KOPT-K1 (cell line): ENCODE measurements at regions not wholly inside any gene's neighbourhood (a gene's known extent, or its start where the extent isn't known, plus 50 kb on each side); places are given as distances from the start of the nearest gene placed in this dataset.

Experiments used
- H3K27ac ChIP-seq: fragments of 200-600 bp; sonication (generic); 2 replicates; pipeline ENCODE4 v1.5.1; 2016; ENCODE audit warnings: antibody characterized with exemption, mild to moderate bottlenecking, low read depth, low read length; ENCODE audit not compliant: poor library complexity, severe bottlenecking
- H3K36me3 ChIP-seq: fragments of 200-600 bp; sonication (generic); 2 replicates; pipeline ENCODE4 v1.5.1; 2017; ENCODE audit warnings: antibody characterized with exemption, mild to moderate bottlenecking, low read length, moderate library complexity; ENCODE audit not compliant: insufficient read depth
- H3K9me3 ChIP-seq: fragments of 200-600 bp; sonication (generic); 2 replicates; pipeline ENCODE4 v1.5.1; 2017; ENCODE audit warnings: antibody characterized with exemption, low read length, mild to moderate bottlenecking; ENCODE audit not compliant: insufficient read depth, poor library complexity, severe bottlenecking

DNA sequence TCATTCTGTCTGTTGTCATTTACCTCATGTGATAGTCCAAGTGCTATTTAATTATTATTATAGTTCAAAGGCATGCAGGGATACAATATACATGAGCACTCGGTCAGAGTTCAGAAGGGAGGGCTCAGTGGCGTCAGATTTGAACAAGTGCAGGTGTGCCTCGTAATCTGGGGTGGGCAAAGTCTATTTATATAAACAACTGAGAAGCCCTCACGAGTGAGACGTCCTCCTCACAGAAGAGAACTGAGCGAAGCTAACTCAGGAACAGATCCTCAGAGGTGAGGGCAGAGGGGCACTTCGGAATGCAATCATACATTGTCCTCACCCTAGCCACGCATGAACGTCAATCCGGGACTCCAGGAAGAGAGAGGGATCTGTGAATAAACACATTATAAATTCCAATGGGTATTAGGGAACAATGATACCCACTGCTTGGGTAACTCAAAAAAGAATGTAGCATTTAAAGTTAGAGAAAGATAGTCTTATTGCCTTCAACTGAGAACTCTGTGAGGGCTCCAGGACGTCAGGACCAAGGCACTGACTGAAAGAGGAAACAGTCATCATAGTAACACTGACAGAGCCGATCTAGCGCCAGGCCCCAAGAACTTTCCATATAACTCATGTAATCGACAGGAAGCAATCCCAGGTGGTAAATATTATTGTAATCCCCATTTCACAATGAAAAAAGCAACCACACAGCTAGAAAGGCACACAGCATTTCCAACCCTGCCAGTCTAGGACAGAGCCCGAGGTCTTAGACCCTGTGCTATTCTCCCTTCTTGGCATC lies 127.1 kb upstream of the B3GALT2 start:
- Histone ChIP-seq H3K27ac (no peak overlapping the region), H3K36me3 (no peaks in the 10 kb centered on the region), H3K9me3 (peaks cover 7% of the 10 kb centered on the region)

DNA sequence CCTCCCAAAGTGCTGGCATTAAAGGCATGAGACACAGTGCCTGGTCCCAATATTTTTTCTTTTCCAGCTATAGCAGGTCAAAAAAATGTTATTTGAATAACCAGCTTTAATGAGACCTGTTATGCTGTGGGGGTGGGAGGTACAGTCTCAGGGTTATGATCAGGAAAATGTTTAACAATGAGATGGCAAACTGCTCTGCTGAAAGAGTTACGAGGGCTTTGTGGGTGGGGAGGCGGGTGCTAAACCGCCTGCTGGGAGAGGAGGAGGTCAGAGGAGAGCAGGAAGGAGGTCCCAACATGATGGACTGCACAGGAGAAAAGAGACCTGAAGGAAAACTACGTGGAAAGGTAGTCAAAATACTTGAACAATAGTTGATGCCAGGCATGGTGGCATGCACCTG lies 126.0 kb upstream of the B3GALT2 start:
- H3K27ac ChIP-seq: no peak overlapping the region
- no peaks in the 10 kb centered on the region for H3K36me3 ChIP-seq

DNA sequence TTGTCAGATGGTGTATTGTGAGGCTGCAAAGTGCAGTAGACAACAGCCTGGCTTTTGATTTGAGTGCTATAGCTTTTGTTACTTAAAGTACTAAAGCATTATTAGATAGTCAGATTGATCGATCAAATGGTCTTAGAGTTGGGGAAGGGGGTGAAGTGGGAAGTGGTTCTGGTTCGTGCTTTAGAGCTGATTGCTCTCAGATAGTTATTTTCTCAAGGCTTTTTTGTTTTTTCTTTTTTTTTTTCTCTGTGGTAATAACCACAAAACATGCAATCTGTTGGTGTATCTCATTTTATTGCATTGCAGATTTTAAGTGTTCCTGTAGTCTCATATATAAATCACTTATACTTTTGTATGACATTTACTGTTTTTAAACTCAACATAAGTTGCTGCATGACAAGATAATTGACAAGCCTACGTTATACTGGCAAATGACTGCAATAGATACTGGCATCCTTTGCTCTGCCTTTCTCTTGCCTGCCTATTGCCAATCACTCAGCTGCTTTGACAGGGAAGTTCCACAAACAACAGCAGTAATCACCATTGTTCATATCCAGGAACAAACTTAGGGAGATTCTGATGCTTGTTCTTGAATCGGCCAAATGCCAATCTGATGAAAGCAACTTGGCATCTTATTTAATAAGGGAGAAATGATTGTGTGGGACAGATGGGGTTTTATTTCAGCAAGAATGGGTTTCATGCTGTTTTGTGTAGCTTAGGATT lies 125.0 kb upstream of the B3GALT2 start:
- Histone ChIP-seq H3K9me3 (no peaks in the 10 kb centered on the region), H3K27ac (no peak overlapping the region), H3K36me3 (no peaks in the 10 kb centered on the region)

More for the DNA sequence above, 126.0 kb upstream of the B3GALT2 start:
- no peaks in the 10 kb centered on the region for H3K9me3 ChIP-seq

DNA sequence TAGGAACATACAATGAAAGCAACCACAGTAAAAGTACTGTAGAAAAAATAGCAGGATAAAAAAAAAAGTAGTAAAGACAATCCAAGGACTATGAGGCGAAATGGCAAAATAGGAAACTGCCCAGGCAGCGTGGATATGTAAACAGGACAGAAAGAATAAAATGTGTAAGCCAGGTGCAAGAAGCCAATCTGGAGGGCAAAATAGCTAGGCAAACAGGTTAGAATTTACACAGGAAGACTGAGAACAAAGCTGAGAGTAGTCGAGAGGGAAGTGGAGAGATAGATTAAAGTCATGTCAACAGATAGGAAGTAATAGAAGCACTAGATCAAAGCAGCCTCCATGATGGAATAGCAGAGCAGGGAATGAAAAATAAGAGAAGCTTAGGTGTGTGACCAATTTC lies 124.2 kb upstream of the B3GALT2 start:
- H3K27ac ChIP-seq: no peak overlapping the region
- no peaks in the 10 kb centered on the region for H3K36me3 ChIP-seq
- H3K9me3 ChIP-seq: no peaks in the 10 kb centered on the region

DNA sequence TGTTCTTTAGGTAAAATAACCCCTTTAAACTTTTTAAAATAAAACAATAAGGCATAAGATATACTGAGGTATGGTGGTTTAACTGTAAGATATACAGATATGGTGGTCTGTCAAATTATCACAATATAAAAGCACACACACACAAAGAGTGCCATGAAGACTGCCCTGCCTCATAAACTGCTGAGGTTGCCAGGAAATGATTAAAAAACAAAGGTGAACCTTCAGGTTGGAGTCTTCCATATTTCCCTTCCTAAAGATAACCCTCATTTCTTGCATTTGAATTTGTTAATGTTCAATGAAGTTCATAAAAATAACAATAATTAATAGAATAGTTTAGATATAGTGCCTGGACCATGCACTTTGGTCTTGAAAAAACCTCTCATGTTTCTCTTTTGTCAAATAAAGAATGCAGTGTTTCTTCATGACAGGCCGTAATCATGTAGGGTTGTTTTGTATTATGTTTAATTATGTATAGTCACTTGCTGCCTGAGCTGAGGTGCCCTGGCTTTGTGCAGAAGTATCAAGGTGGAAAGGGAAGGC lies 123.6 kb upstream of the B3GALT2 start:
- Histone ChIP-seq H3K36me3 (no peaks in the 10 kb centered on the region), H3K9me3 (no peaks in the 10 kb centered on the region), H3K27ac (no peak overlapping the region)

GRCh38 chr1:193308438-193308837 lies 122.0 kb upstream of the B3GALT2 start:
- Histone ChIP-seq H3K27ac (no peak overlapping the region), H3K36me3 (no peaks in the 10 kb centered on the region), H3K9me3 (no peaks in the 10 kb centered on the region)

GRCh38 chr1:193306430-193306829 lies 120.0 kb upstream of the B3GALT2 start:
- Histone ChIP-seq H3K36me3 (no peaks in the 10 kb centered on the region), H3K27ac (no peak overlapping the region), H3K9me3 (no peaks in the 10 kb centered on the region)
